NCI-H226 (cell line): ENCODE measurements at regions not wholly inside any gene's neighbourhood (a gene's known extent, or its start where the extent isn't known, plus 50 kb on each side); places are given as distances from the start of the nearest gene placed in this dataset.
A peak's percentile ranks its signal among the peaks of the same experiment; 100 is the strongest.

Experiments
- DNase-seq: peaks from one replicate; pipeline ENCODE4 v3.0.0-alpha.2; 2015

DNA sequence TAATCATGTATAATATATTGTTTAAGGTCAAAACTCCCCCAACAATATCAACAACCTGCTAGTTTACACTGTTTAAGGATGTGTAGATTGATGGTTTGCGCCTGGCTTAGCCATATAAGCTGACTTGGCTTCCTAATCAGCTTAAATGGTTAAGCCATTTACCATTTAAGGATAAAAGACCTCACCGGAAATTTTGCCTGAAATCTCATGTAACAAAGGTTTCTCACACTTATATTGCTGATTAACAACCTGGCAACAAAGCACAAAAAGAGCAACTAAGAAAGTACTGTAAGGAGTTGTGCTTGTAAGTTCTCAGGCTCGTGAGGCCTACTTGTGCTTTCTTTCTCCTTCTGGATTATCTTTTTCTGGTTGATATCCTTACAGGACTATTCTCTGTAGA is 485.2 kb downstream of the GABRG1 start:
- DNase-seq = no peak

DNA sequence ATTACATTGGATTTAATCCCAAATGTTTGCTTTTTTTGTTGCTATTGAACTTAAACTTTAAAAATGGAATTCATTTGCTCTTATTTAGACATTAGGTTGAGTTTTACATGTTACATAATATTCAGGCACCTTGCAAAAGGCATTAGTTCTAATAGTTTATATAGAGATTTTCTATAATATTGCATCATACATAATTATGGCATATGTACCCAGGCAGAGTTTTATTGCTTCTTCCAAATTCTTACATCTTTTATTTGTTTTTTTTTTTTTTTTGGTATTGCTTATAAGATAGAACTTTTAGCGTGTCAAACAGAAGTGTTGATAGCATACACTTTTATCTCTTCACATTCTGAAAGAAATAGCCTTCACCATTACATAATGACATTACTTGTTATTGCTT is 487.7 kb downstream of the GABRG1 start:
- no peak for DNase-seq

DNA sequence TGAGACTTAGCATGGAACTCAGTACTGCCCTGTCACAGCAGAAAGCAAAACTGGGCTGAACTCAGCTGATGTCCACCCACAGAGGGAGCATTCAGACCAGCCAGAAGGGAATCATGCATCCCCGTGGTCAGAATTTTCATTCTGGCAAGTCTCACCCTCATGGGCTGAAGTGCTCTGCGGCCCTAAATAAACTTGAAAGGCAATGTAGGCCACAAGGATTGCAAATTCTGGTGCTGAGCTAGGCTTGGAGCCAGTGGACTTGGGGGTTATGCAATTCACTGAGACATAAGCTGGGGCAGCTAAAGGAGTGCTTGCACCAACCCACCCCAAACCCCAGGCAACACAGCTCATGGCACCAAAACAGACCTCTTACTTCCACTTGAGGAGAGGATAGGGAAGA is 494.1 kb downstream of the GABRG1 start:
- DNase-seq = no peak

DNA sequence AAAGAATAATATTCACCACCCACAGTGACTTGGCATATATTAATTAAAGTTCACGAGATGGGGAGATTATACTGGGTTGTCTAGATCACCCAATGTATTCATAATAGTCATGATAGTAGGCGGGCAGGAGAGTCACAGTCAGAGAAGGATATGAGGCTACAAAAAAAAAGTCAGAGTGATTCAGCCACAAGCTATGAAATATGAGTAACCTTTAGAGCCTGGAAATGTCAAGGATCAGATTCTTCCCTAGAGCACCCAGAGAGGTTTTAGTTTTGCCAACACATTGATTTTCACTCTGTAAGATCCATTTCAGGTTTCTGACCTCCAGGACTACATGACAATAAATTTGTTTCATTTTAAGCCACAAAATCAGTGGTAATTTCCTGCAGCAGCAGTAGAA is 501.9 kb downstream of the GABRG1 start:
- DNase-seq = peak; percentile 57

DNA sequence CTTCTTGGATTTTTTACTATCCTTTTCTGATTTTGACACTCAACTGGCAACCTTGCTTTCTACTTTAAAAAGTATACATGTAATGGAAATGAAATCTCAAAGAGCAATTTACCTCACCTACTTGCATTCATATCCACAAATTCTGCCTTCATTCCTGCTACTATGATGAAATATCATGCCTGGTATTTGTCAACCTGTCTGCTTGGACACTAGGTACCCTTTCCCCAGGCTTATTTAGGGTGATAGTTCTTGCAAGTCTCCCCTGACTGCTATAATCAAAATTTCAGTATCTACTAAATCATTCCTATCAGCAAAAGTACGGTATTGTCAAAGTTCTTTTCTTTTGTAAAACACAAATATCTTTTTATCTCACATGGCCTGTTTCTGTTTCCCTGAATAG is 503.0 kb downstream of the GABRG1 start:
- no peak for DNase-seq

DNA sequence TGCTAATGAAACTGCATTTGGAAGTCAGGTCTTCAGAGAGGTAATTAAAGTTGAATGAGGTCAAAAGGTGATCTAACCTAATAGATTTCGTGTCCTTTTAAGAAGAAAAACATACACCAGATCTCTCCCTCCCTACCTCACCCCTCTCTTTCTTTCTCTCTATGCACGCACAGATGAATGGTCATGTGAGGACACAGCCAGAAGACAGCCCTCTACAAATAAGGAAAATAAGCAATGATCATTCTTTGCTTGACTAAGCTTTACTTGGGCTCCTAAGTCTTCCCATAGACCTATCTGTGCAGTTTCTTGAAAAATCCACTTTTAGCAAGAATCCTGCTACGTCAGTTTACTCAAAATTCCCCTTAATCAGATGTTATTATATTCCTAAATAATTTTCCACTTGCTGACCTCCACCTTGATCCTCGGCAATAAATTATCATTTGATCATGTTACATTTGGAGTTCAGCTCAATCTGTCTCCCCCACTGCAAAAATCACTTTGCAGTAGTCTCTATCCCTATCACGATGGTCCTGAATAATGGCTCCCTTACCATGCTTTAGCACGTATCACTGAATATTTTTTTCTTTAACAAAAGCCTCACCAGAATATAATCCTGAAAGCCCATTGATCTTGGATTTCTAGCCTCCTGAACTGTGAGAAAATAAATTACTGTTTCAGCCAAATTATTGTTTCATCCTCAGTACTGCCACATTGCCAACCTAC is 527.3 kb downstream of the GABRG1 start:
- DNase-seq = no peak

DNA sequence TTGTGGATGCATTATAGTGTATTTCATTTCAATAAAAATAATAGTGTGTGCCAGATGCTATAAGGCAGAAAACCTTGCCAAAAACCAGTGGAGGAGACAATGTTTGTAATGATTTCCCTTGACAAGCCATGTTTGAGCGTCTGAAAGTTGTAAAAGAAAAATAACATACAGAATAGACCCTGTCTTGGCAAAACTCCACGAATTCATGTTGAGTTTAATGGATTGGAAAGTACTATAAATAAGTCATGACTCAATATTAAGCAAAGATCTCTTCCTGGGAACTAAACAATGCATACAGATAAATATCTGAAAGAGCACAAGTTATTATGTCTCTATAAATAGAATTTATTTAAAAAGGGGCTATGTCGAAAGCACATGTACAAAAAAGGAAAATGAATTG is 543.5 kb downstream of the GABRG1 start:
- no peak for DNase-seq

DNA sequence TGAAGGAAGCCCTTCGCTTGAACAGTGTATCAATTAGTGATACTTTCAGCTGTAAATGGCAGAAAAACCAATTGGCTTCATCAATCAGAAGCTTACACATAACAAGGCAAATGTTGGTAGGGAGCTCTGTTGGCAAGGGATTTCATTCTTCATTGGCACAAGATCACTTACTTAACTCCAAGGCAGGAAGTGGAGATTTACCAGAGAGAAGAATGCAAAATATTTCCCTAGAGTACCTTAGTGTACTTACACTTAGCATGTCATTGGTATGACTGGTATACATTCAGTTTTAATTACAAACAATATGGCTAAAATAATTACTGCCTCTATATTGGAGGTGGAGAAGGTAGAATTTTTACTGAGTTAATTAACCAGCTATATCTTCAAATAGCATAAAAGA is 545.0 kb downstream of the GABRG1 start:
- DNase-seq = peak; percentile 22

DNA sequence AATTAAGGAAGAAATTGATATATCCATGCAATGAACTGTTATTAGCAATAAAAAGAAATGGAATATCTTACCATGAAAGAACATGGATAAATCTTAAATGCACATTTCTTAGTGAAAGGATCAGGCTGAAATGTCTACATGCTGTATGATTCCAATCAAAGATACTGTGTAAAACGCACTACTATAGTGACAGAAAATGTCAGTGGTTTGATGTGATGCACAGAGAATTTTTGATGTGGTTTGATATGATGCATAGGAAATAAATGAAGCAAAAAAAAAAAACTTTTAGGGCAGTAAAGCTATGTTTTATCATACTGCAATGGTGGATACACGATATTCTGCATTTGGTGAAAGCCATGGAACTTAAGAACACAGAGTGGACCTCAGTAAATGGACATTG is 547.6 kb downstream of the GABRG1 start:
- DNase-seq = no peak

DNA sequence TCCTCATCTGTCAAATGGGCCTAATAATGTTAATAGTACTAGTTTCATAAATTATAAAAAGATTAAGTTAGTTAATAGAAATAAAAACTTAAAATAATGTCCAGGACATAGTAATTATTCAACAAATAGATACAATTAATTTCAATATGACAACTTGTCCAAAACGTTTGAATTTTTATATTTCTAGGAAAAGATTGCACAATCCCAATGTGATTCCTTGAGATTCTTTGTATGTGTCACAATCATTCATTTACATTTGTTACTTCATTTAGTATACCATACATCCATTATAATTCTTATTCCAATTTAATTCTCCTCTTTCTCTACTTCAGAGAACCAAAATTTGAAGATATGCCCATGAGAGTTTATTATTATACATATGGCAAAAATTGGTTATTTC is 554.2 kb downstream of the GABRG1 start:
- DNase-seq = no peak

DNA sequence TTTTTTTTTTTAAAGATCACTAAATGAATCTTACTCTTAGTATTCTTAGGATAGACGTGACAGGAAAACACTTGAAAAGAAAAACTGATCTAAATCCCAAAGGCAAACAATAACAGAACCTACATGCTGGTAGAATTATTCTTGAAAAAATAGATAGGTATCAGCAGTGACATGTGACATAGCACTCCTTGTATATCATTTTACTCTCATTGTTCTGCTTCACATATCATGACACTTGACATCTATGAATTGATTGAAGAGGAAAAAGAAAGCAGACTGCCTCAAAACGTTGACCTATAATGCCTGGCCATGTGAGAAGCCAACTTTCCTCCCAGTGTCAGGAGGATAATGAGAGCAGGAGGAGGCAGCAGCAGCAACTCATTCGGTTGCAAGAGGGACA is 555.2 kb downstream of the GABRG1 start:
- no peak for DNase-seq

DNA sequence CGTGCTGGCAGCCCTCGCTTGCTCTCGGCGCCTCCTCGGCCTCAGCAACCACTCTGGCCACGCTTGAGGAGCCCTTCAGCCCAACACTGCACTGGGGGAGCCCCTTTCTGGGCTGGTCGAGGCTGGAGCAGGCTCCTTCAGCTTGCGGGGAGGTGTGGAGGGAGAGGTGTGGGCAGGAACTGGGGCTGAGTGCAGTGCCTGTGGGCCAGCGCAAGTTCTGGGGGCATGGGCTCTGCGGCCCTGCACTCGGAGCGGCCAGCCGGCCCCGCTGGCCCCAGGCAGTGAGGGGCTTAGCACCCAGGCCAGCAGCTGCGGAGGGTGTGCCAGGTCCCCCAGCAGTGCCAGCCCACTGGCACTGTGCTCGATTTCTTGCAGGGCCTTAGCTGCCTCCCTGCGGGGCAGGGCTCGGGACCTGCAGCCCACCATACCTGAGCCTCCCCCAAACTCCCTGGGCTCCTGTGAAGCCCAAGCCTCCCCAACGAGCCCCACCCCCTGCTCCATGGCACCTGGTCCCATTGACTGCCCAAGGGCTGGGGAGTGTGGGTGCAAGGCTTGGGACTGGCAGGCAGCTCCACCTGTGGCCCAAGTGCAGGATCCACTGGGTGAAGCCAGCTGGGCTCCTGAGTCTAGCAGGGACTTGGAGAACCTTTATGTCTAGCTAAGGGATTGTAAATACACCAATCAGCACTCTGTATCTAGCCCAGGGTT is 556.8 kb downstream of the GABRG1 start:
- DNase-seq = no peak

DNA sequence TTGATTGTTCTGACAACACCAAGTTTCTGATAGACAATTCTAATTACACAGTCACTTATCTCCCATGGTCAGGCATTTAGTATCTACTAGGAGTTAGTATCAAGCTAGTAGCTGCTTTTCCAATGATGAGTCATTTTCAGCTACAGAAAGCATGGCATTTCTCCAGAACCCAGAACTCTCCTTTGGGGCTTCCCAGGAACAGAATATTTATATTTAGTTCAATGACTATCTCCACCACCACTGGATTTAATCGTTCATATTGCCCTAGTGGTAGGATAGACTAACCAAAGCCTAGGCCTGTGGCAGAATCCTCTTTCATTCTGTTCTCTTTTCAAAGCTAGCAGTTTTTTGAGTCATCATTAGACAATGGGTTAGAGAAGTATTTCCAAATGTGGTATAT is 569.4 kb downstream of the GABRG1 start:
- DNase-seq = peak; percentile 62

DNA sequence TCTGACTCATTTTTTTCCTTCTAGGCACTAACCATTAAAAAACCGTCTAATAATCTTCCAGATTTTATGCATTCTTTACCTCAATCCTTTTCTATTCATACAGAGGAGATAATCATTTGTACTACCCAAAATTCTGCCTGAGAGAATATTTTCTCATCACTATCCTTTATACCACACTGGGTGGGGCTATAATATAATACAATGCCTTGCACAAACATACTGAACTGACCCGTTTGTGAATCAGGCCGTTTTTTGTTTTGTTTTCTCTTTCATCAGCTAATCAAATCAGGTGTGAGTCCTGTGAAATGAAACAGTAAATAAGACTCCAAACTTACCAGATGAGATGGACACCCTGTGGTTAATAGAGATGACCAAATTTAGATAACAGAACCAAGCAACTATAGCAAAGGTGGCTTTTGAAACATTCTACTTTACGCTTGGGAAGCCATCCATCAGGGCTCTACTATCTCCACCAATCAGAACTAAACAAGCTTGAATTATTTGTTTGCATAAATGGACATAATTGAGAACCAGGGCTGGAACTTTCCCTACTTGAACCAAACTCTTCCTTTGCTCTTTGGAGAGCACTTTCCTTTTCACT is 573.0 kb downstream of the GABRG1 start:
- DNase-seq = no peak

DNA sequence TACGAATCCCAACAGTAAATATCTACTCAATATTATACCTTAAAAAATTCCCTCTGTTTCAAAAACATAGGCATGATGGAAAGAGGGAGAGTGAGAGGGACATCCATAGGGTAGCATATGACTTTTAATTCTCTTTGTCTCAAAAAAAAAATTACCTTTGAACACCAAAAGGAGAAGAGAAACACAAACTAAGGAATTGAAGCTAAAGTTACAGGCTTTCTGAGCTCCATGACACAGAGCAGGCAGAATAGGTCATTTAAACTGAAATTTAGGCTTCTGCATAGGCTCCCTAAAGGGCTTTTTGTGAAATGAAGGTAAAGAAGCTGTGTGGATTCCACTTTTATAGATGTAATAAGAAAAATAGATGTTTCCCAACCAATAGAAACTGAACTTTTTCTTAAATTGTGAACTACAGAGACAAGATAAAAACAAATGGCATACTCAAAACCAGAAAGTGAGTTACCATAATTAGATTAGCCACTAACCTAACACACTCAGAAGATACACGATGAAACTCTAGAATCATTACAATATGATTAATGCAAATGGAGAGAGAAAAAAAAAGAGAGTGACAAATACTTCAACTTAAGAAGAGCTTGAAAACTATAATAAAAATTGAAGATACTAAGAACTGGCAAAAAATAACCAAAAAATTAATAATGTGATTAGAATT is 584.6 kb downstream of the GABRG1 start:
- DNase-seq = no peak

DNA sequence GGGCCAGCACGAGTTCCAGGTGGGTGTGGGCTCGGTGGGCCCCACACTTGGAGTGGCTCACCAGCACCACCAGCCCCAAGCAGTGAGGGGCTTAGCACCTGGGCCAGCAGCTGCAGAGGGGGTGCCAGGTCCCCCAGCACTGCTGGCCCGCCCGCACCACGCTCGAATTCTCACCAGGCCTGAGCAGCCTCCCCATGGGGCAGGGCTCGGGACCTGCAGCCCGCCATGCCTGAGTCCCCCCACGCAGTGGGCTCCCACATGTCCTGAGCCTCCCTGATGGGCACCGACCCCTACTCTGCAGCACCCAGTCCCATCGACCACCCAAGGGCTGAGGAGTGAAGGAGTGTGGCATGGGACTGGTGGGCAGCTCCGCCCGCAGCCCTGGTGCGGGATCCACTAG is 593.4 kb downstream of the GABRG1 start:
- DNase-seq = no peak

DNA sequence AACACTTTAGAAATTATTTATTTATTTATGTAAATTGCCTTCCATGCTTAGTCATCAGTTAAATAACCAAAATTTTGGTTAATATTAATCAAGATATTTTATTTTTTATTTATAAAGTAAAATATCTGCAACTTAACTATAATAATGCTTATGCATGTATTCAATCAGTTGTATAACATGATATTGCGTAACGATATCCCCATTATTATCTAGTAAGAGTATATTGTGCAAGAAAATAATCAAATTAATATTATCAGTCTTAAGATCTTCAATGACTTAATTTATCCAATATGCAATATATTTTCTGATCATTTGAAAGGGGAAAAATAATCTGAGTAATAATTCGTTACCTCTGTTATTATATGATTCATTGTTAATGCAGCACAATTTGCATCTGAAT is 596.7 kb downstream of the GABRG1 start:
- no peak for DNase-seq

DNA sequence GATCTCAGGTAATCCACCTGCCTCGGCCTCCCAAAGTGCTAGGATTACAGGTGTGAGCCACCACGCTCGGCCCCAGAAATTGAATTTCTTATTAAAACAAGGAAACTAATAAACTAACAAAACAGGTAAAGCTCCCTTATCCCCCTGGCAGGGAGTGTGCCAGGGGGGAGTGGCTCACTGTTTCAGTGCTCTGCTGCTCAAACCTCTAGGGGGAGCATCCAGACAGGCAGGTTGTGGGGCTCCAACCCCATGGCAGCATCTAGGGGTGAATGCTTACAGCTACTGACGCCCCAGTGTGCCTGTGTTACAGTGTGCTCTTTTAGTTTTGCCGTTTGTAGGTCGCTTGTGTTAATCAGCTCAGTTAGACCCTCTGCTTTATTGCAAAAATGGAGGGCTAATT is 605.0 kb downstream of the GABRG1 start:
- no peak for DNase-seq

DNA sequence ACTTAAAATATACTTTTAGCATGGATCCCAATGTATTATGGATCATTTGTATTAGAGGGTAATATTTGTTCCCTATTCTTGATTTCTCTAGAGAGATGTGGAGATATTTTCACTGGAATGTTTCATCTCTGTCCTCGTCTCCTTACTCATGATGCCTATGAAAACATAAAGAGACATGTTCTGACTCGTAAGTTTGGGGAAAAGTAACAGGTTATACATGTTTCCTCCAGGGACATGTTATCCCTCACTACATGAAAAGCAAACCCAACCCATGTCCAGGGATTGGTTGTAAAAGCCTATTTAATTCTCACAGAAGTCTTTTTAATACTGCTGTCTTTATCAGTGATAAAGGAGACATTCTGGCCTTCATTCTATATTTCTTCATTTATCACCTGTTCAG is 621.4 kb downstream of the GABRG1 start:
- DNase-seq = no peak

DNA sequence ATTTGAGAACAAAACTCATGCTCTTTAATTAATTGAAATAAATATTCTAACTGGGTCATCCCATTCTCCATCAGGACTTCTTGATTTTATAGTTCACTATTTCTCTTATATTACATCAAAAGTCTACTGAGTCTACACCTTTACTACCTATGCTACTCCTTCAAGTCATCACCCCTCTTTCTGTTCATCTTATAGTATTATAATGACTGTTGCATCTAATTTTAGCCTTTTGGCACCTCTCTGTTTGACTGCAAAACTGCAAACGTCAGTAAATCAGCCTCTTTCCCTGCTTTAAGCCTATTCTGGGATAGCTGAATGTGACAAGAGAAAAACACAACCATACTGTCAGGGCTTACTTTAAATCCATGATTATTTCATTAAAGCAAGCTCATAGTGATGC is 639.1 kb downstream of the GABRG1 start:
- DNase-seq = no peak

DNA sequence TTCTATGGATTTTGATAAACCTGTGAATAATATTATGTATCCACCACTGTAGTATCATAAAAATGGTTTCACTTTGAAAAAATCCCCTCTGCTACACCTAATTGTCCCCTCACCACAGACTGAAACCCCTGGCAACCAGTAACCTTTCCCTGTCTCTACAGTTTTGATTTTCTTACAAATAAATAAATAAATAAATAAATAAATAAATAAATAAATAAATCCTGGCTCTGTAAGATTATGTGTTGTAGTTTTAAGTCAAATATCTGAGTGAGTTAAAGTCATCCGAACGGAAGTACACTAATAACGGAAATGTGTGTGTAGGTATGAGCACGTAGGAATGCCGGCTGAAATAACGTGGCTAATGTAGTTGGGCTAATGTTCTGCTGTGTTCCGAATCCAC is 641.5 kb downstream of the GABRG1 start:
- DNase-seq = no peak

DNA sequence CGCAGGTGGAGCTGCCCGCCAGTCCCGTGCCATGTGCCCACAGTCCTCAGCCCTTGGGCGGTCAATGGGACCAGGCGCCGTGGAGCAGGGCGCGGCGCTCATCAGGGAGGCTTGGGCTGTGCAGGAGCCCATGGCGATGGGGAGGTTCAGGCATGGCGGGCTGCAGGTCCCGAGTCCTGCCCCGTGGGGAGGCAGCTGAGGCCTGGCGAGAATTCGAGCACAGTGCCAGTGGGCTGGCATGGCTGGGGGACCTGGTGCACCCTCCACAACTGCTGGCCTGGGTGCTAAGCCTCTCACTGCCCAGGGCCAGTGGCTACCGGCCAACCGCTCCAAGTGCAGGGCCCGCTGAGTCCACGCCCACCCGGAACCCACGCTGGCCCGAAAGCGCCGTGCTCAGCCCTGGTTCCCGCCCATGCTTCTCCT is 646.5 kb downstream of the GABRG1 start:
- DNase-seq = no peak

DNA sequence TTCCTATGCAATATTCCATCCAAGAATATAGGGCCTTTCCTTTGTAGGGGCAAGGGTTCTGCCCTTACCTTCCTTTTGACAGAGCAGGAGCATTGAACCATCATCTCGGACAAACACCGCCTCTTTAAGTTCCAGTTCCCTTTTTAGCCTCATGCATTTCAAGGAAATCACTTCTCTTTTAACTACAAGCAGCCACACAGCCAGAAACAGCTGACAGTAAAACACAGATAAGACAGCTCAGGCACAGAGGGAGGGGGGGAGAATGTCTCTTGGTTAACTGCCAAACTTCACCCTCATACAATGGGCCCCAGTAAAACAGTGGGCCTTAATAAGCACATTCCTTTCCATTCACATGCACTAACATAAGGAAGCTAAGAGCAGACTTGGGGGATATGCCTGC is 648.3 kb downstream of the GABRG1 start:
- no peak for DNase-seq

DNA sequence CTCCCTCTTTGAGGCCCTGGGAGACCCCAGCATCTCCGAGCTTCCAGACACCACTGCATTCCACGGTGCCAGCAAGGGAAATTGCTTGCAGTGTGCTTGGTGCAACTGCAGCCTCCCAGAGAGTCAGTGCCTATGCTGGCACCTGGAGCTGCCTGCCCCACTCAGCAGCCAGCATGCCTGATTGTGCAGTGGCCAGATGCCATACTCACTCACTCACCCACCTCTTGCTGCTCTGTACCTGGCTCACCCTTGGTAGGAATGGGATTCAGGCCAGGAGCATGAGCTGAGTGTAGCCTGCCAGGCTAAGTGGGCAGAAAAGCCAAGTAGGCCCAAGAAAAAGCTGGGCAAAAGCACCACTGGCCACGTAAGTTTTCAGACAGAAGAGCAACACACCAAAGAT is 651.4 kb downstream of the GABRG1 start:
- DNase-seq = no peak
